ENCODE measurements at regions not wholly inside any gene's neighbourhood (a gene's known extent, or its start where the extent isn't known, plus 50 kb on each side); places are given as distances from the start of the nearest gene placed in this dataset.
A peak's percentile ranks its signal among the peaks of the same experiment; 100 is the strongest.
"Not testable (repeated sequence)": the region's sequence is repeated elsewhere in the genome, so short reads cannot be mapped to it uniquely, and the experiment has no call there.

DNA sequence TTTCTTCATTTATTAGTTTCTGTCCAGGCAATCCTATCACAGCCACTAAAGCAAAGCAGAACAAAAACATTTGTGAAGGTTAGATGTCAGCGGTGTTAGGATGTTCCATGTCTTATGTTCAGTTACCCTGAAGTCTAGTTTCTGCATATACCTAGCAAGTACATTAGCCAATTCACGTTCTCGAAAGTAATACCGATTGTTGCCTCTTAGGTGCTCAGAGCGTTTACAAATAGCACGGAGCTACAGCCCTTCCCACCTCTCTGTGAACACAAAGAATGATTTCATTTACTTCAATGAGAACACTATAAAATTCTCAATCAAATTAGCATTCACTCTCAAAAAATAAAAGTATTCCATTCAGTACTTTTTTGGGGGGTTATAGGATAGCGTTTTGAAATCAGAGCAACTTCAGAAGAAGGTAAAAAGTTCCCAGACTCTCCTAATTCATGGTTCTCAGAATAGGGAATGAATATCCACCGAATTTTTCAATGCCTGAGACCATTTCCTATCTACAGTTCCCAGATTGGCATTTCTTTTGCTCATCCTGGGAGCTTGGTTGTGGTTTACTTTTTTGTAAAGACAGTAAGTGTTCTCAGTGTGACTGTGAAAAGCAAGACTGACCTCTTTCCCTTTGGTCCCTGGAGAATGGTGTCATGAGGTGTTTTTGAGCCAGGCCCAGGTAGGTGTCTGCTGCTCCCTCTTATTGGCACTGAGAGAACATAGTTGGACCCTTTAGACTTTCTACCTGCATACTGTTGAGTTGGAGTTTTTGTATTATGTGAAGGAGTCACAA, 488.0 kb upstream of the RGS6 start:
- Histone ChIP-seq H2AFZ (ENCODE audit: low read length, unreplicated experiment) (no peak overlapping the region), H3K4me3 (ENCODE audit: low read depth, low read length) (no peak overlapping the region), H3K27ac (ENCODE audit: low read depth, low read length) (no peak overlapping the region), H3K4me1 (ENCODE audit: control insufficient read depth, insufficient read depth, low read length, unreplicated experiment) (peaks cover 17% of the 10 kb centered on the region), H3K27me3 (ENCODE audit: insufficient read depth, low read length) (no peaks in the 10 kb centered on the region), H3K79me2 (ENCODE audit: control insufficient read depth, insufficient read depth, low read length, unreplicated experiment) (peaks cover 56% of the 10 kb centered on the region), H3K36me3 (ENCODE audit: insufficient read depth, low read length) (no peaks in the 10 kb centered on the region)

DNA sequence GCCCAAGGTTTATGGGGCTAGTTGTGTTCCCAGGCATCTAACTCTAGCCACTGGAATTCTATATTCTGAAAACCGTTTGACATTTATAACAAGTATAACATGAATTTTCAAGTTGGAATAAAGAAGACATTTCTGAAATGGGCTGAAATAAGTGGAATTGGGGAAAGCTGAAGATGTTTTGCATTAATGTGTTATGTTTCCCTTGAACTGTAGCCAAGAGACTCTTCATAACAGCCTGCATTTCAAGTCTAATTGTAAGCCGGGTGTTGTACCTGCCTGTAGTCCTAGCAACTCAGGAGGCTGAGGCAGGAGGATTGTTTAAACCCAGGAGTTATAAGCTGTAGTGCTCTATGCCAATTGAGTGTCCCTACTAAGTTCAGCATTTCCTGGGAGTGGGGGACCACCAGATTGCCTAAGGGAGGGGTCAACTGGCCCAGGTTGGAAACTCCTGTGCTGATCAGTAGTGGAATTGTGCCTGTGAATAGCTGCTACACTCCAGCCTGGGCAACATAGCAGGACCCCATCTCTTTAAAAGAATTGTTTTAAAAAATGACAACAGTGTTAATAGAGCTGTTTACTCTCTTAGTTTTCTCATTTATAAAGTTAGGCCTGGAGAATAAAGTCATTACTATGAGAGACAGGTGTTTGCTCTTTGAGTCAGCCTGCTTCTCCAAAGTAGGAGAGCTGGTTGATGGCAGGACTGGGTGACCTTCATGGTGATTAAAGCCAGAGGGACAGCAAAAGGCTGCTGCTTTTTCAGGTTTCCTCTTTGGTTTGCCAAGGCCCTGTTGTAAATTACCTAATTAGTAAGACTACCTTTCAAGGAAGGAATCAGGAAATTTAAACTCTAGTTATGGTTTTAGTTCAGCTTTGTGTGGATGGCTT, 483.6 kb upstream of the RGS6 start:
- H3K4me3 ChIP-seq (ENCODE audit: low read depth, low read length), result no peak overlapping the region
- H2AFZ ChIP-seq (ENCODE audit: low read length, unreplicated experiment), result no peak overlapping the region
- no peaks in the 10 kb centered on the region for H3K27me3 ChIP-seq (ENCODE audit: insufficient read depth, low read length)
- peaks cover 38% of the 10 kb centered on the region for H3K79me2 ChIP-seq (ENCODE audit: control insufficient read depth, insufficient read depth, low read length, unreplicated experiment)
- H3K27ac ChIP-seq (ENCODE audit: low read depth, low read length), result no peak overlapping the region
- H3K36me3 ChIP-seq (ENCODE audit: insufficient read depth, low read length), result no peaks in the 10 kb centered on the region
- H3K4me1 ChIP-seq (ENCODE audit: control insufficient read depth, insufficient read depth, low read length, unreplicated experiment), result peaks cover 22% of the 10 kb centered on the region

DNA sequence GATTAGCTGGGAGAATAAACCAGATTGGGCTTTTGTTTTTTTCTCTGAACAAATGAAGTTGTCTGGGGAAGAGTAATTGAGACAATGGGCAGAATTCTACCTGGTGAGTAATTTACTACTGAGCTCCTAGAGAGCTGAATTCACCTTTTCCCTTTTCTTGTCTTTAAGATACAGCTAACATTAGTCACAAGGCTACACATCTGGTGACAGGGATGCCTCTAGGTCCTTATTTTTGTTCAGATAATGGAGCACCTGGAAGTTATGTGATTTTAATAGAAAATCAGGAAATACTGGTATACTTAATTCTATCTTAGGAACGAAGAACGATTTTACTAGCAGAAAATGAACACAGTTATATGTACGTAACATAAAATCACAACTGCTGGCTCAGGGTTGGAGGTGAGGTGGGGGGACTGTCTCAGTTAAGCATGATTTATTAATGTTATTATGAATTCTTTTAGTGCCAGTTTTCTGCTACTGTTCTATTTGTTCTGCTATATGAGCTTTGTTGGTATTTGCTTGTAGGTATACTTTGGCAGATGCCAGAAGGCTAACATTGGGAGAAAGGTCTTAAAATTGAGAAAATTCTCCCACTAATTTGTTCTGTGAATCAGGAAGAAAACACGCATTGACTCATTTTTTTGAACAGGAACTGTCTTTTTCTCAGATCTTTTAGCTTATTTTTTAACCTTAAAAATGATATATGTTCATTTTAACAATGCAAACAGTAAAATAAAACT, 482.7 kb upstream of the RGS6 start:
- peaks cover 22% of the 10 kb centered on the region for H3K4me1 ChIP-seq (ENCODE audit: control insufficient read depth, insufficient read depth, low read length, unreplicated experiment)
- H3K79me2 ChIP-seq (ENCODE audit: control insufficient read depth, insufficient read depth, low read length, unreplicated experiment), result peaks cover 31% of the 10 kb centered on the region
- H3K27ac ChIP-seq (ENCODE audit: low read depth, low read length), result no peak overlapping the region
- H2AFZ ChIP-seq (ENCODE audit: low read length, unreplicated experiment), result no peak overlapping the region
- H3K27me3 ChIP-seq (ENCODE audit: insufficient read depth, low read length), result no peaks in the 10 kb centered on the region
- no peak overlapping the region for H3K4me3 ChIP-seq (ENCODE audit: low read depth, low read length)
- H3K36me3 ChIP-seq (ENCODE audit: insufficient read depth, low read length), result no peaks in the 10 kb centered on the region

DNA sequence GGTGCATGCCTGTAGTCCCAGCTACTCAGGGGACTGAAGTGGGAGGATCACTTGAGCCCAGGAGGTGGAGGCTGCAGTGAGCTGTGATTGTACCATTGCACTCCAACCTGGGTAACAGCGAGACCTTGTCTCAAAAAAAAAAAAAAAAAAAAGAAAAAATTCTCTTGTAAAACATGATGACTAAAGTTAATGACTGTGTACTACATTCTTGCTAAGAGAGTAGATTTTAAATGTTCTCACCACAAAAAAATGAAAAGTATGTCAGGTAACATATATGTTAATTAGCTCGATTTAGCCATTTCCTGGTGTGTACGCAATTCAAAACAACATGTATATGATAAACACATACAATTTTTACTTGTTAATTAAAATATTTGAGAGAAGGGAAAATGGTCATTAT, 480.7 kb upstream of the RGS6 start:
- H3K36me3 ChIP-seq (ENCODE audit: insufficient read depth, low read length), result no peaks in the 10 kb centered on the region
- H3K4me1 ChIP-seq (ENCODE audit: control insufficient read depth, insufficient read depth, low read length, unreplicated experiment), result peaks cover 27% of the 10 kb centered on the region
- no peak overlapping the region for H3K4me3 ChIP-seq (ENCODE audit: low read depth, low read length)
- H3K27ac ChIP-seq (ENCODE audit: low read depth, low read length), result no peak overlapping the region
- no peaks in the 10 kb centered on the region for H3K27me3 ChIP-seq (ENCODE audit: insufficient read depth, low read length)
- peaks cover 28% of the 10 kb centered on the region for H3K79me2 ChIP-seq (ENCODE audit: control insufficient read depth, insufficient read depth, low read length, unreplicated experiment)
- H2AFZ ChIP-seq (ENCODE audit: low read length, unreplicated experiment), result no peak overlapping the region

DNA sequence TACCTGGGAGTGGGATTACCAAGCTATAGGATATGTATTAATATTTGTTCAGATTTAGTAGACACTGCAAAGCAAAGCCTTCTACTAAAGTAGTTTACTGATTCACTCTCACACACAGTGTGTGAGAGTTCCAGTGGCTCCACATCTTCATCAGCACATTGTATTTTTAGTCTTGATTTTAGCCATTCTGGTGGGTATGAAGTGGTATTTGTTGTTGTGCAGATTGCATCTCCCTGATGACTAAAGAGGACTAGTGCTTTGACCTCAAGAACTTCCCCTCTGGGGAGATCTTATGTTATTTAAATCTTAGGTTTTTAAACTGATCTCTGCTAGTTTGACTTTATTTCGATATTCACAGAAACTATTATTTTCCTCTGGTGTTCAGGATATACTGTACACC, 479.7 kb upstream of the RGS6 start:
- no peaks in the 10 kb centered on the region for H3K36me3 ChIP-seq (ENCODE audit: insufficient read depth, low read length)
- H3K27me3 ChIP-seq (ENCODE audit: insufficient read depth, low read length), result no peaks in the 10 kb centered on the region
- H2AFZ ChIP-seq (ENCODE audit: low read length, unreplicated experiment), result no peak overlapping the region
- peaks cover 27% of the 10 kb centered on the region for H3K4me1 ChIP-seq (ENCODE audit: control insufficient read depth, insufficient read depth, low read length, unreplicated experiment)
- 0 out of 2 replicates have a peak overlapping the region, but pooled peaks have one; percentile 6 for H3K4me3 ChIP-seq (ENCODE audit: low read depth, low read length)
- peaks cover 30% of the 10 kb centered on the region for H3K79me2 ChIP-seq (ENCODE audit: control insufficient read depth, insufficient read depth, low read length, unreplicated experiment)
- peak overlapping the region; percentile 73 for H3K27ac ChIP-seq (ENCODE audit: low read depth, low read length)

DNA sequence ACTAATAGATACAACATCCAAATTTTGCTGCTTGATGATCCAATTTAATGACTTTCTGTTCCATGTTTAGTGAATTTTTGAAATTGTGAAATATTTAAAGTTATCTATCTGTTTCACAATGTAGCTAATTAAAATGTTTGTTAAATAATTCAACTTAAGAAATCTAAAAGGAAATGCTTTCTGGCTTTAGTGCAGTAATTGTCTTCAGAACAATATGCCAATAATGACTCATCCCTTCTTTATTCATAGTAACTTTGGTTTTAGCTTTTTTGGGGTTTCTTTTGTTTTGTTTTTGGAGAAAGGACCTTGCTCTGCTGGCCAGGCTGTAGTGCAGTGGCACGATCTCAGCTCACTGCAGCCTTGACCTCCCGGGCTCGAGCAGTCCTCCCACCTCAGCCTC, 479.2 kb upstream of the RGS6 start:
- H3K4me3 ChIP-seq (ENCODE audit: low read depth, low read length), result 0 out of 2 replicates have a peak overlapping the region, but pooled peaks have one; percentile 6
- H3K36me3 ChIP-seq (ENCODE audit: insufficient read depth, low read length), result no peaks in the 10 kb centered on the region
- H2AFZ ChIP-seq (ENCODE audit: low read length, unreplicated experiment), result no peak overlapping the region
- H3K4me1 ChIP-seq (ENCODE audit: control insufficient read depth, insufficient read depth, low read length, unreplicated experiment), result peaks cover 27% of the 10 kb centered on the region
- H3K27ac ChIP-seq (ENCODE audit: low read depth, low read length), result peak overlapping the region; percentile 73
- peaks cover 27% of the 10 kb centered on the region for H3K79me2 ChIP-seq (ENCODE audit: control insufficient read depth, insufficient read depth, low read length, unreplicated experiment)
- H3K27me3 ChIP-seq (ENCODE audit: insufficient read depth, low read length), result no peaks in the 10 kb centered on the region

DNA sequence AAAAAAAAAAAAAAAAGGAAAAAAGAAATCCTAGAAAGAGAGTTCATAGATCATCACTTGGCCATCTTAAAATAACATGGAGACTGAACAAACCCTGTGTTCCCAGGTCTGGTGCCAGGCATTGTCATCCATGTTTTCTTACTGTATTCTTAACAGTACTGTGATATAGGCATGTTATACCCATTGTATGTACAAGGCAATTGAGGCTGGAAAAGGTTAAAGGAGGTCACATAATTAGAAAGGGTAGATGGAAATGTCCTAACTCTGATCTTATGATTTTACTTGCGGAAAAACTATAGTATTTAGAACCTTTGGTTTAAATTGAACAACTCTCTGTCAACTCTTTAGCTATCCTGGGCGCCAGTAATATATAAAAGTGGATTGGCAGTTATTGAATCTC, 478.2 kb upstream of the RGS6 start:
- Histone ChIP-seq H3K4me3 (ENCODE audit: low read depth, low read length) (no peak overlapping the region), H2AFZ (ENCODE audit: low read length, unreplicated experiment) (no peak overlapping the region), H3K27ac (ENCODE audit: low read depth, low read length) (no peak overlapping the region), H3K79me2 (ENCODE audit: control insufficient read depth, insufficient read depth, low read length, unreplicated experiment) (peaks cover 17% of the 10 kb centered on the region), H3K27me3 (ENCODE audit: insufficient read depth, low read length) (no peaks in the 10 kb centered on the region), H3K36me3 (ENCODE audit: insufficient read depth, low read length) (no peaks in the 10 kb centered on the region), H3K4me1 (ENCODE audit: control insufficient read depth, insufficient read depth, low read length, unreplicated experiment) (peaks cover 27% of the 10 kb centered on the region)

DNA sequence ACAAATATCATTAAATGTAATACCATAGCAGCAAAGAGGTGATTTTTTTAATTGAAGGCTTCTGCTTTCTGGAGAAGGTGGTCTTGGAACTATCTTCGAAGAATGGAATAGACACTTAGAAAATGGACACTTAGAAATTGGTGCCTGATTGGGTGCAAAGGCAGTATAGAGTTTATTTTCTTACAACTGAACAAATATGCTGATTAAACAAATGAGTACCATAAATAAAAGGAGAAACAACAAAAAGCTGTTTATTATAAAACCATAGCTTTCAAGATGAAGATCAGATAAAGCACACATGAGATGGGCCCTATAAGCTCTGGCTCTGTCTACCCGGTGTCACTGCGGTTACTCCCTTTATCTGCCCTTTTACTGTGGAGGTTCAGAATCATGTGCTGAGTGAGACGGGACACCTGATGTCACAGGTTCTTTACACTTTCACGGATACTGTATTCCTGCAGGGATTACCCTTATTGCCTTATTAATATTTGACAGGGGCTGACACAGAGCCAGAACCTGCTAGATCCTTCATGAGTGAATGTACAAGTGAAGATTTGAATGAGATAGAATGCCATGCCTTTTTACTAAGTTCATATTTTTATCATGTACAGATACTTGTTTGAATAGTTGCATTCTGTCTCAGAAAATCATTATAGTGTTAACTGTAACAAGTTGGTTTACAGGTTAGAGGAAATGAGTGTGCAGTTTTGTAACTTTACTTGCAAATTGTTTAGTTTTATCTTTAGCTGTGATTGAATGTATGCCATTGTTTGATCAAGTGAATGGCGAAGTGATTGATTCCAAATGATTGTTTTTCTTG, 477.5 kb upstream of the RGS6 start:
- no peak overlapping the region for H3K27ac ChIP-seq (ENCODE audit: low read depth, low read length)
- no peak overlapping the region for H2AFZ ChIP-seq (ENCODE audit: low read length, unreplicated experiment)
- H3K36me3 ChIP-seq (ENCODE audit: insufficient read depth, low read length), result 0 out of 2 replicates have a peak, but pooled peaks cover under 1% of the 10 kb centered on the region
- no peak overlapping the region for H3K4me3 ChIP-seq (ENCODE audit: low read depth, low read length)
- H3K4me1 ChIP-seq (ENCODE audit: control insufficient read depth, insufficient read depth, low read length, unreplicated experiment), result peaks cover 21% of the 10 kb centered on the region
- H3K79me2 ChIP-seq (ENCODE audit: control insufficient read depth, insufficient read depth, low read length, unreplicated experiment), result peaks cover 10% of the 10 kb centered on the region
- no peaks in the 10 kb centered on the region for H3K27me3 ChIP-seq (ENCODE audit: insufficient read depth, low read length)

DNA sequence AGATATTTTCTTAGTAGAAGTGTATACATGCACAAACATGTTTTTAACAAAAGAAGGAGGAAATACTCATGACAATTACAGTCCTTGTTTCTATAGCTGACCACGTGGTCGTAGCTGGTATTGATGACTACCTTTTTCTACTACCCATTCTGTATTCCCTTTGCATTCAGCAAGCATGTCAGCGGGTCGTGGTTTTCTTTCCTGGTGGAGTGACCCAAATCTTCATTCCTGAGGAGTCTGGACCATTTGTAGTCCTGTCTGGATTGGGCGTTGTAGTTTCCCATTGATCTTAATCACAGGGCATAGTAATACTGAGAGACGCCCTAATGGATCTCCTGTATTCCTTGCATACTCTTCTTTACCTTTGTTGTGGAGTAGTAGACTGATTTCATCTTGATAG, 472.1 kb upstream of the RGS6 start:
- H3K27me3 ChIP-seq (ENCODE audit: insufficient read depth, low read length), result no peaks in the 10 kb centered on the region
- H3K4me3 ChIP-seq (ENCODE audit: low read depth, low read length), result no peak overlapping the region
- no peak overlapping the region for H3K27ac ChIP-seq (ENCODE audit: low read depth, low read length)
- no peak overlapping the region for H2AFZ ChIP-seq (ENCODE audit: low read length, unreplicated experiment)
- H3K36me3 ChIP-seq (ENCODE audit: insufficient read depth, low read length), result peaks cover 20% of the 10 kb centered on the region; the same call in 1 of the 2 replicates
- H3K4me1 ChIP-seq (ENCODE audit: control insufficient read depth, insufficient read depth, low read length, unreplicated experiment), result peaks cover 3% of the 10 kb centered on the region
- H3K79me2 ChIP-seq (ENCODE audit: control insufficient read depth, insufficient read depth, low read length, unreplicated experiment), result peaks cover 5% of the 10 kb centered on the region

DNA sequence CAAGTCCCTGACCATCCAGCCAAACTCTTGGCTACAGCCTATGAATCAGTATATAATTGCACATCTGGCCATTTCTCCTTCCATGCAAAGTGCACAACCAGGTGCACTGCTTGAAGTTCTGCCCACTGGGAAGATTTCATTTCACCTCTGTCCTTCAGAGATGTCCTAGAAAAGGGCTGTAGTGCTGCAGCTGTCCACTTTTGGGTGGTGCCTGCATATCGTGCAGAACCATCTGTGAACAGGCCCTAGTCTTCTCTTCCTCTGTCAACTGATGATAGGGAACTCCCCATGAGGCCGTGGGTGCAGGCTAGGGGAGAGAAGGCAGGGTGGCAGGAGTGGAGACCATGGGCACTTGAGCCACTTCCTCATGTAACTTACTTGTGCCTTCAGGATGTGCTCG, 470.6 kb upstream of the RGS6 start:
- H3K27ac ChIP-seq (ENCODE audit: low read depth, low read length); H3K4me3 ChIP-seq (ENCODE audit: low read depth, low read length); H3K4me1 ChIP-seq (ENCODE audit: control insufficient read depth, insufficient read depth, low read length, unreplicated experiment); H3K79me2 ChIP-seq (ENCODE audit: control insufficient read depth, insufficient read depth, low read length, unreplicated experiment); H2AFZ ChIP-seq (ENCODE audit: low read length, unreplicated experiment); H3K27me3 ChIP-seq (ENCODE audit: insufficient read depth, low read length): not testable (repeated sequence)
- H3K36me3 ChIP-seq (ENCODE audit: insufficient read depth, low read length), result peaks cover 20% of the 10 kb centered on the region; the same call in 1 of the 2 replicates

All from ACC112 (cell line).